ENCODE measurements at regions not wholly inside any gene's neighbourhood (a gene's known extent, or its start where the extent isn't known, plus 50 kb on each side); places are given as distances from the start of the nearest gene placed in this dataset.

- TF ChIP-seq MAFK (IDR thresholded peaks at IDR 0.05; ENCODE audit: low read depth, low read length) (no peak), YY1 (IDR thresholded peaks at IDR 0.05; ENCODE audit: low read depth, low read length) (no peak), SP2 (IDR thresholded peaks at IDR 0.05; ENCODE audit: low read length) (no peak)
- TF ChIP-seq, protein P1, sequence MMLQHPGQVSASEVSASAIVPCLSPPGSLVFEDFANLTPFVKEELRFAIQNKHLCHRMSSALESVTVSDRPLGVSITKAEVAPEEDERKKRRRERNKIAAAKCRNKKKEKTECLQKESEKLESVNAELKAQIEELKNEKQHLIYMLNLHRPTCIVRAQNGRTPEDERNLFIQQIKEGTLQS (IDR thresholded peaks at IDR 0.05; ENCODE audit: insufficient read depth, low read depth, low read length) = no peak
These were observed 478.5 kb upstream of the DDX18 start (continued) for GRCh38 chr2:117335967-117336366.
